ENCODE measurements at regions not wholly inside any gene's neighbourhood (a gene's known extent, or its start where the extent isn't known, plus 50 kb on each side); places are given as distances from the start of the nearest gene placed in this dataset.

GRCh38 chr3:26191556-26191955 lies 401.7 kb downstream of the OXSM start:
- H3K9me3 ChIP-seq = no peaks in the 10 kb centered on the region
- no peak for TF ChIP-seq CTCF (IDR thresholded peaks at IDR 0.05)
- no peaks in the 10 kb centered on the region for H3K36me3 ChIP-seq
- H3K27ac ChIP-seq = no peak overlapping the region
- no peak overlapping the region for H3K4me3 ChIP-seq
- intact Hi-C loops (cut with DNase I) = no loop called here
- H3K27me3 ChIP-seq = no peaks in the 10 kb centered on the region
- H3K4me1 ChIP-seq = no peaks in the 10 kb centered on the region
- H3K9ac ChIP-seq (ENCODE audit: low read depth in 2 of 2, low read length in 2 of 2) = no peak overlapping the region
- DNase-seq = no peak

- H3K36me3 ChIP-seq = no peaks in the 10 kb centered on the region
- intact Hi-C loops (cut with DNase I) = no loop called here
- H3K4me1 ChIP-seq = no peaks in the 10 kb centered on the region
- no peak for DNase-seq
- no peak for TF ChIP-seq CTCF (IDR thresholded peaks at IDR 0.05)
- no peak overlapping the region for H3K27ac ChIP-seq
- no peak overlapping the region for H3K4me3 ChIP-seq
- no peaks in the 10 kb centered on the region for H3K27me3 ChIP-seq
- no peak overlapping the region for H3K9ac ChIP-seq (ENCODE audit: low read depth in 2 of 2, low read length in 2 of 2)
- no peaks in the 10 kb centered on the region for H3K9me3 ChIP-seq
Observed at GRCh38 chr3:26193558-26193957, 403.7 kb downstream of the OXSM start.

GRCh38 chr3:26196781-26197180 lies 406.9 kb downstream of the OXSM start:
- Histone ChIP-seq H3K9me3 (no peaks in the 10 kb centered on the region), H3K27me3 (no peaks in the 10 kb centered on the region), H3K4me1 (no peaks in the 10 kb centered on the region), H3K27ac (no peak overlapping the region), H3K4me3 (no peak overlapping the region), H3K9ac (ENCODE audit: low read depth in 2 of 2, low read length in 2 of 2) (no peak overlapping the region), H3K36me3 (no peaks in the 10 kb centered on the region)
- intact Hi-C loops (cut with DNase I) = no loop called here
- DNase-seq = no peak
- no peak for TF ChIP-seq CTCF (IDR thresholded peaks at IDR 0.05)

- Histone ChIP-seq H3K27me3 (no peaks in the 10 kb centered on the region), H3K9ac (ENCODE audit: low read depth in 2 of 2, low read length in 2 of 2) (no peak overlapping the region), H3K27ac (no peak overlapping the region), H3K4me3 (no peak overlapping the region), H3K4me1 (no peaks in the 10 kb centered on the region), H3K9me3 (no peaks in the 10 kb centered on the region), H3K36me3 (no peaks in the 10 kb centered on the region)
- DNase-seq = no peak
- intact Hi-C loops (cut with DNase I) = no loop called here
- no peak for TF ChIP-seq CTCF (IDR thresholded peaks at IDR 0.05)
Observed at GRCh38 chr3:26198609-26199008, 408.7 kb downstream of the OXSM start.

- Histone ChIP-seq H3K4me3 (no peak overlapping the region), H3K27me3 (no peaks in the 10 kb centered on the region), H3K4me1 (no peaks in the 10 kb centered on the region), H3K36me3 (no peaks in the 10 kb centered on the region), H3K9ac (ENCODE audit: low read depth in 2 of 2, low read length in 2 of 2) (no peak overlapping the region), H3K27ac (no peak overlapping the region), H3K9me3 (no peaks in the 10 kb centered on the region)
- intact Hi-C loops (cut with DNase I) = no loop called here
- TF ChIP-seq CTCF (IDR thresholded peaks at IDR 0.05) = no peak
- DNase-seq = no peak
Observed at GRCh38 chr3:26202169-26202568, 412.3 kb downstream of the OXSM start.

GRCh38 chr3:26205475-26205874 lies 415.6 kb downstream of the OXSM start:
- Histone ChIP-seq H3K27ac (no peak overlapping the region), H3K36me3 (no peaks in the 10 kb centered on the region), H3K9me3 (no peaks in the 10 kb centered on the region), H3K27me3 (no peaks in the 10 kb centered on the region), H3K4me3 (no peak overlapping the region), H3K4me1 (no peaks in the 10 kb centered on the region), H3K9ac (ENCODE audit: low read depth in 2 of 2, low read length in 2 of 2) (no peak overlapping the region)
- DNase-seq = no peak
- intact Hi-C loops (cut with DNase I) = no loop called here
- TF ChIP-seq CTCF (IDR thresholded peaks at IDR 0.05) = no peak
